ENCODE measurements at regions not wholly inside any gene's neighbourhood (a gene's known extent, or its start where the extent isn't known, plus 50 kb on each side); places are given as distances from the start of the nearest gene placed in this dataset.

GRCh38 chr6:43954311-43955131, 172.7 kb downstream of the MRPL14 start (continued):
- TF ChIP-seq ZNF850 (CRISPR knock-in tag; conservative IDR thresholded peaks at IDR 0.05) (0 out of 2 replicates have a peak, but pooled peaks have one; percentile 36), ZNF572 (CRISPR knock-in tag; IDR thresholded peaks at IDR 0.05) (peak; percentile 19; the same call in 1 of the 2 replicates), LCORL (IDR thresholded peaks at IDR 0.05) (no peak), LCORL (CRISPR knock-in tag; IDR thresholded peaks at IDR 0.05) (peak; percentile 41; the same call in 1 of the 2 replicates), CENPBD1 (CRISPR knock-in tag; IDR thresholded peaks at IDR 0.05; ENCODE audit: borderline replicate concordance, low read depth) (0 out of 2 replicates have a peak, but pooled peaks have one; percentile 32), MTERF4 (CRISPR knock-in tag; IDR thresholded peaks at IDR 0.05) (no peak), ZFAT (CRISPR knock-in tag; conservative IDR thresholded peaks at IDR 0.05) (no peak), ZNF589 (CRISPR knock-in tag; conservative IDR thresholded peaks at IDR 0.05) (peak; percentile 85), ZNF431 (CRISPR knock-in tag; IDR thresholded peaks at IDR 0.05; ENCODE audit: borderline replicate concordance, low read depth) (peak; percentile 97), PRDM10 (CRISPR knock-in tag; IDR thresholded peaks at IDR 0.05; ENCODE audit: low read depth) (no peak), ZBTB34 (CRISPR knock-in tag; IDR thresholded peaks at IDR 0.05) (peak; percentile 47; the same call in 1 of the 2 replicates), ZNF205 (CRISPR knock-in tag; IDR thresholded peaks at IDR 0.05) (0 out of 2 replicates have a peak, but pooled peaks have one; percentile 25), NR2F1 (CRISPR knock-in tag; IDR thresholded peaks at IDR 0.05) (0 out of 4 replicates have a peak, but pooled peaks of 1 of the 2 experiments have one; percentile 24), THYN1 (CRISPR knock-in tag; IDR thresholded peaks at IDR 0.05; ENCODE audit: borderline replicate concordance, low read depth) (0 out of 2 replicates have a peak, but pooled peaks have one; percentile 27), REL (CRISPR knock-in tag; conservative IDR thresholded peaks at IDR 0.05) (peak; percentile 59; the same call in 1 of the 2 replicates), ATF1 (CRISPR knock-in tag; IDR thresholded peaks at IDR 0.05) (peak; percentile 75), ARHGAP35 (CRISPR knock-in tag; IDR thresholded peaks at IDR 0.05; ENCODE audit: borderline replicate concordance) (peak; percentile 29; the same call in 1 of the 2 replicates), TOPORS (CRISPR knock-in tag; IDR thresholded peaks at IDR 0.05) (peak; percentile 21; the same call in 1 of the 2 replicates), ZNF737 (CRISPR knock-in tag; IDR thresholded peaks at IDR 0.05; ENCODE audit: borderline replicate concordance) (no peak), ZNF691 (CRISPR knock-in tag; IDR thresholded peaks at IDR 0.05; ENCODE audit: borderline replicate concordance, low read depth) (peak; percentile 61), KMT2B (CRISPR knock-in tag; IDR thresholded peaks at IDR 0.05) (0 out of 2 replicates have a peak, but pooled peaks have one; percentile 11)
